GM12878 (cell line): ENCODE measurements at regions not wholly inside any gene's neighbourhood (a gene's known extent, or its start where the extent isn't known, plus 50 kb on each side); places are given as distances from the start of the nearest gene placed in this dataset.

ENCODE experiments used
- ATAC-seq: fragments of 200-7000 bp; cut with Tn5 transposase; 3 replicates; pipeline ENCODE4 v1.9.1; 2020; ENCODE audit warnings: mild to moderate bottlenecking, moderate library complexity
- BruUV-seq: library from RNA; stranded (reverse); fragments of 400-500 nt; replicated peaks from 2 replicates; lab custom pipeline; 2021; lab: Mats Ljungman, UMichigan
- CTCF ChIA-PET: fragments of 300-600 bp; sonication (Branson Sonifier 250); formaldehyde crosslinking; extraction: SDS; loops from one replicate; lab custom pipeline; 2021; ENCODE audit warnings: inconsistent platforms; lab: Yijun Ruan, JAX
- POLR2A ChIA-PET: fragments of 350-600 bp; formaldehyde crosslinking; extraction: SDS; loops from one replicate; lab custom pipeline; 2021; ENCODE audit warnings: inconsistent platforms; lab: Charles Lee
- RAD21 ChIA-PET: fragments of 300-600 bp; sonication (Branson Sonifier 250); formaldehyde crosslinking; loops from one replicate; lab custom pipeline; 2023; ENCODE audit warnings: antibody characterized with exemption; ENCODE audit not compliant: unreplicated experiment; lab: Charles Lee
- SMC1A ChIA-PET: fragments of 300-600 bp; sonication (Branson Sonifier 250); formaldehyde crosslinking; loops from one replicate; lab custom pipeline; 2023; ENCODE audit not compliant: unreplicated experiment, uncharacterized antibody; lab: Charles Lee
- DNase-seq: peaks from one replicate; pipeline ENCODE4 v3.0.0-alpha.2; 2011; ENCODE audit warnings: low read depth, low spot score
- FAIRE-seq: peaks from 3 replicates; lab custom pipeline; 2011; peaks lifted over from hg19 to GRCh38; lab: Jason Lieb, UNC
- H2AFZ ChIP-seq: 2 replicates; pipeline ENCODE4 v1.6.0; 2011; ENCODE audit warnings: low read depth, low read length, control low read depth; ENCODE audit not compliant: control insufficient read depth
- H3K27ac ChIP-seq: 2 replicates; pipeline ENCODE4 v1.5.1; 2011; ENCODE audit warnings: control low read depth; ENCODE audit not compliant: control insufficient read depth, insufficient read depth
- H3K27me3 ChIP-seq, 2 experiments: replicated peaks in 1 of 2; 2 replicates each; pipeline versions ENCODE4 v1.6.0 to v1.6.1; 2011; ENCODE audit warnings: low read length in 1 of 2; ENCODE audit not compliant: control insufficient read depth in 2 of 2, insufficient read depth in 2 of 2
- H3K36me3 ChIP-seq, 2 experiments: 2 replicates each; pipeline ENCODE4 v1.5.1; 2011; ENCODE audit warnings: low read length in 1 of 2; ENCODE audit not compliant: control insufficient read depth in 2 of 2, insufficient read depth in 2 of 2
- H3K4me1 ChIP-seq: 2 replicates; pipeline ENCODE4 v1.6.1; 2011; ENCODE audit warnings: mild to moderate bottlenecking, low read length, moderate library complexity, mixed read lengths; ENCODE audit not compliant: control insufficient read depth, insufficient read depth
- H3K4me2 ChIP-seq: 2 replicates; pipeline ENCODE4 v1.6.0; 2011; ENCODE audit warnings: control low read depth; ENCODE audit not compliant: control insufficient read depth, insufficient read depth
- H3K4me3 ChIP-seq: fragments of 200-600 bp; sonication (generic); 2 replicates; pipeline ENCODE4 v1.5.1; 2016
- H3K79me2 ChIP-seq: 2 replicates; pipeline ENCODE4 v1.6.0; 2011; ENCODE audit warnings: low read length; ENCODE audit not compliant: control insufficient read depth, insufficient read depth
- H3K9ac ChIP-seq: 2 replicates; pipeline ENCODE4 v1.8.0; 2011; ENCODE audit warnings: low read length, control low read depth, mixed read lengths; ENCODE audit not compliant: control insufficient read depth, insufficient read depth
- H3K9me3 ChIP-seq: replicated peaks from 3 replicates; pipeline ENCODE4 v1.5.1; 2011; ENCODE audit warnings: mild to moderate bottlenecking, low read length; ENCODE audit not compliant: control insufficient read depth, insufficient read depth
- H4K20me1 ChIP-seq: 2 replicates; pipeline ENCODE4 v1.6.0; 2011; ENCODE audit not compliant: control insufficient read depth, insufficient read depth
- CREB1 ChIP-seq: IDR thresholded peaks from 2 replicates; pipeline ENCODE4 v1.6.1; 2012; ENCODE audit warnings: low read depth, mild to moderate bottlenecking, inconsistent platforms
- EGR1 ChIP-seq, 2 experiments: IDR thresholded peaks; 1 replicate in 1 of 2; 2 replicates in 1 of 2; pipeline ENCODE4 v1.6.1; 2011 to 2012; ENCODE audit warnings: low read depth in 2 of 2, low read length in 2 of 2, borderline replicate concordance in 1 of 2, mild to moderate bottlenecking in 1 of 2, moderate library complexity in 1 of 2
- MYB ChIP-seq: fragments of 150-350 bp; IDR thresholded peaks from 2 replicates; pipeline ENCODE4 v1.6.1; 2014; ENCODE audit warnings: mild to moderate bottlenecking, low read depth, low read length, borderline replicate concordance
- SIX5 ChIP-seq: IDR thresholded peaks from 2 replicates; pipeline ENCODE4 v1.6.1; 2011; ENCODE audit warnings: mild to moderate bottlenecking, low read depth, low read length, moderate library complexity; ENCODE audit not compliant: severe bottlenecking
- TBL1XR1 ChIP-seq: IDR thresholded peaks from 2 replicates; pipeline ENCODE4 v1.6.1; 2012; ENCODE audit warnings: low read depth, low read length, improper control_type of control experiment
- WGBS: methylation state at CpG from one replicate; pipeline ENCODE4 v1.1.6; 2016; ENCODE audit warnings: low lambda C conversion rate; ENCODE audit not compliant: insufficient replicate concordance, insufficient coverage; ENCODE audit errors: missing lambda C conversion rate; 5-methylcytosine and 5-hydroxymethylcytosine counted together
- in situ Hi-C: fragments of 300-500 bp; cut with MboI; formaldehyde crosslinking; loops from 9 replicates; pipeline ENCODE4 v1.14.3; 2018; ENCODE audit warnings: mixed read lengths
- intact Hi-C: fragments of 100-400 bp; cut with micrococcal nuclease; formaldehyde crosslinking; loops from one replicate; pipeline ENCODE4 v1.14.2; 2022; ENCODE audit not compliant: unreplicated experiment
- TF ChIP-seq, protein P1 (sequence below): fragments of 450-650 bp; IDR thresholded peaks from 2 replicates; pipeline ENCODE4 v1.6.1; 2017; ENCODE audit warnings: mild to moderate bottlenecking, moderate library complexity
- TF ChIP-seq, protein P2 (sequence below): IDR thresholded peaks from 2 replicates; pipeline ENCODE4 v1.6.1; 2012; ENCODE audit warnings: mild to moderate bottlenecking, low read depth, low read length

DNA sequence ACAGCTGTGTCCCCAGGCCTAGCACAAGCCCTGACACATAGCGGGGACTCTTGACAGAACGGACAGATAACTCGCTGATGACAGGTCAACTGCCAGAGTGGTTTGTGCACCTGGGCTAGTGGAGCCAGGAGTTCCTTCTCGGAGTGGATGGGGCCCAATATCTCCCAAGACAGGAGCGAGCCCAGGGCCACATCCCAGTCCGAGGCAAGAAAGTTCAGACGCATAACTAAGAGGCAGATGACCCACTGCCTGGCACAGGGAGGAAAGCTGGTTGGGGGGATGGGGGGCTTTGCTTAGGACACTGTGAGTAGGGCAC is 69.6 kb upstream of the ZNF479 start:
- in situ Hi-C loops, result no loop called here
- no peaks in the 10 kb centered on the region for H3K36me3 ChIP-seq
- H3K4me2 ChIP-seq, result no peak overlapping the region
- ChIA-PET CTCF (no interaction called here), SMC1A (no interaction called here), RAD21 (no interaction called here), POLR2A (no interaction called here)
- DNase-seq, result no peak
- no peak for FAIRE-seq
- intact Hi-C loops, result no loop called here
- ATAC-seq, result no peak
- no peaks in the 10 kb centered on the region; the same call in 2 of the 3 replicates for H3K9me3 ChIP-seq
- TF ChIP-seq TBL1XR1 (no peak), MYB (no peak)
- TF ChIP-seq, all 136 proteins: peak for 0
- no TSS peak for BruUV-seq
- 54% methylated on average over 7 of the region's 7 CpGs for WGBS
- Histone ChIP-seq H3K9ac (no peak overlapping the region), H2AFZ (no peak overlapping the region), H3K79me2 (no peaks in the 10 kb centered on the region), H3K27ac (no peak overlapping the region), H3K4me3 (no peak overlapping the region), H4K20me1 (no peaks in the 10 kb centered on the region), H3K27me3 (no peaks in the 10 kb centered on the region), H3K4me1 (no peaks in the 10 kb centered on the region)

DNA sequence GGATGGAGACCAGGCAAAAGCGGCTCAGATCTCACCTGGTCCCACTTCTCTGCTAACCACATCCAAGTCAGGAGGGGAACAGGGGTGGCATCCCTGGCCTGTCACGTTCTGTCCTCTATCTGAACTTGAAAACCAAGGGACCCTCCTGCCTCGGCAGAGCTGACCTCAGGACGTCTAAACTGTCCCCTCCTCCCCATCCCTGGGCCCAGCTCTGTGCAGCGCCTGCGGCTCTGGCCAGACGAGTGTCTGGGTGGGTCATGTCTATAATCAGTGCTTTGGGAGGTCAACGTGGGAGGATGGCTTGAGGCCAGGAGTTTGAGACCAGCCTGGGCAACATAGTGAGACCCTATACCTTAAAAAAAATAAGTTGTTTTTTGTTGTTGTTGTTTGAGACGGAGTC is 70.0 kb upstream of the ZNF479 start:
- ChIA-PET POLR2A (no interaction called here), RAD21 (no interaction called here)
- TF ChIP-seq, protein P1, sequence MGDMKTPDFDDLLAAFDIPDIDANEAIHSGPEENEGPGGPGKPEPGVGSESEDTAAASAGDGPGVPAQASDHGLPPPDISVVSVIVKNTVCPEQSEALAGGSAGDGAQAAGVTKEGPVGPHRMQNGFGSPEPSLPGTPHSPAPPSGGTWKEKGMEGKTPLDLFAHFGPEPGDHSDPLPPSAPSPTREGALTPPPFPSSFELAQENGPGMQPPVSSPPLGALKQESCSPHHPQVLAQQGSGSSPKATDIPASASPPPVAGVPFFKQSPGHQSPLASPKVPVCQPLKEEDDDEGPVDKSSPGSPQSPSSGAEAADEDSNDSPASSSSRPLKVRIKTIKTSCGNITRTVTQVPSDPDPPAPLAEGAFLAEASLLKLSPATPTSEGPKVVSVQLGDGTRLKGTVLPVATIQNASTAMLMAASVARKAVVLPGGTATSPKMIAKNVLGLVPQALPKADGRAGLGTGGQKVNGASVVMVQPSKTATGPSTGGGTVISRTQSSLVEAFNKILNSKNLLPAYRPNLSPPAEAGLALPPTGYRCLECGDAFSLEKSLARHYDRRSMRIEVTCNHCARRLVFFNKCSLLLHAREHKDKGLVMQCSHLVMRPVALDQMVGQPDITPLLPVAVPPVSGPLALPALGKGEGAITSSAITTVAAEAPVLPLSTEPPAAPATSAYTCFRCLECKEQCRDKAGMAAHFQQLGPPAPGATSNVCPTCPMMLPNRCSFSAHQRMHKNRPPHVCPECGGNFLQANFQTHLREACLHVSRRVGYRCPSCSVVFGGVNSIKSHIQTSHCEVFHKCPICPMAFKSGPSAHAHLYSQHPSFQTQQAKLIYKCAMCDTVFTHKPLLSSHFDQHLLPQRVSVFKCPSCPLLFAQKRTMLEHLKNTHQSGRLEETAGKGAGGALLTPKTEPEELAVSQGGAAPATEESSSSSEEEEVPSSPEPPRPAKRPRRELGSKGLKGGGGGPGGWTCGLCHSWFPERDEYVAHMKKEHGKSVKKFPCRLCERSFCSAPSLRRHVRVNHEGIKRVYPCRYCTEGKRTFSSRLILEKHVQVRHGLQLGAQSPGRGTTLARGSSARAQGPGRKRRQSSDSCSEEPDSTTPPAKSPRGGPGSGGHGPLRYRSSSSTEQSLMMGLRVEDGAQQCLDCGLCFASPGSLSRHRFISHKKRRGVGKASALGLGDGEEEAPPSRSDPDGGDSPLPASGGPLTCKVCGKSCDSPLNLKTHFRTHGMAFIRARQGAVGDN, result no peak
- TF ChIP-seq EGR1 (IDR thresholded peaks at IDR 0.05; ENCODE audit: borderline replicate concordance in 1 of 2, low read depth in 2 of 2, low read length in 2 of 2), result no peak
- TF ChIP-seq SIX5, result no peak
- TF ChIP-seq CREB1, result no peak
- TF ChIP-seq, protein P2, sequence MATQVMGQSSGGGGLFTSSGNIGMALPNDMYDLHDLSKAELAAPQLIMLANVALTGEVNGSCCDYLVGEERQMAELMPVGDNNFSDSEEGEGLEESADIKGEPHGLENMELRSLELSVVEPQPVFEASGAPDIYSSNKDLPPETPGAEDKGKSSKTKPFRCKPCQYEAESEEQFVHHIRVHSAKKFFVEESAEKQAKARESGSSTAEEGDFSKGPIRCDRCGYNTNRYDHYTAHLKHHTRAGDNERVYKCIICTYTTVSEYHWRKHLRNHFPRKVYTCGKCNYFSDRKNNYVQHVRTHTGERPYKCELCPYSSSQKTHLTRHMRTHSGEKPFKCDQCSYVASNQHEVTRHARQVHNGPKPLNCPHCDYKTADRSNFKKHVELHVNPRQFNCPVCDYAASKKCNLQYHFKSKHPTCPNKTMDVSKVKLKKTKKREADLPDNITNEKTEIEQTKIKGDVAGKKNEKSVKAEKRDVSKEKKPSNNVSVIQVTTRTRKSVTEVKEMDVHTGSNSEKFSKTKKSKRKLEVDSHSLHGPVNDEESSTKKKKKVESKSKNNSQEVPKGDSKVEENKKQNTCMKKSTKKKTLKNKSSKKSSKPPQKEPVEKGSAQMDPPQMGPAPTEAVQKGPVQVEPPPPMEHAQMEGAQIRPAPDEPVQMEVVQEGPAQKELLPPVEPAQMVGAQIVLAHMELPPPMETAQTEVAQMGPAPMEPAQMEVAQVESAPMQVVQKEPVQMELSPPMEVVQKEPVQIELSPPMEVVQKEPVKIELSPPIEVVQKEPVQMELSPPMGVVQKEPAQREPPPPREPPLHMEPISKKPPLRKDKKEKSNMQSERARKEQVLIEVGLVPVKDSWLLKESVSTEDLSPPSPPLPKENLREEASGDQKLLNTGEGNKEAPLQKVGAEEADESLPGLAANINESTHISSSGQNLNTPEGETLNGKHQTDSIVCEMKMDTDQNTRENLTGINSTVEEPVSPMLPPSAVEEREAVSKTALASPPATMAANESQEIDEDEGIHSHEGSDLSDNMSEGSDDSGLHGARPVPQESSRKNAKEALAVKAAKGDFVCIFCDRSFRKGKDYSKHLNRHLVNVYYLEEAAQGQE, result no peak

More for the DNA sequence above, 70.0 kb upstream of the ZNF479 start:
- in situ Hi-C loops, result no loop called here
- no peaks in the 10 kb centered on the region for H3K27me3 ChIP-seq
- H3K36me3 ChIP-seq, result no peaks in the 10 kb centered on the region
- no peaks in the 10 kb centered on the region for H3K4me1 ChIP-seq
- intact Hi-C loops, result no loop called here
- ATAC-seq (no peak), FAIRE-seq (no peak), DNase-seq (no peak)
- no peak overlapping the region for H2AFZ ChIP-seq
- H3K79me2 ChIP-seq, result no peaks in the 10 kb centered on the region
- no peak overlapping the region for H3K4me3 ChIP-seq
- no TSS peak for BruUV-seq
- SMC1A ChIA-PET, result no interaction called here
- H3K9ac ChIP-seq, result no peak overlapping the region
- CTCF ChIA-PET, result no interaction called here
- WGBS, result 41% methylated on average over 9 of the region's 9 CpGs
- H4K20me1 ChIP-seq, result no peaks in the 10 kb centered on the region
- no peak overlapping the region for H3K27ac ChIP-seq
- no peaks in the 10 kb centered on the region; the same call in 2 of the 3 replicates for H3K9me3 ChIP-seq
- no peak overlapping the region for H3K4me2 ChIP-seq
